ENCODE measurements at regions not wholly inside any gene's neighbourhood (a gene's known extent, or its start where the extent isn't known, plus 50 kb on each side); places are given as distances from the start of the nearest gene placed in this dataset.

- Histone ChIP-seq H3K4me3 (no peak overlapping the region), H3K27ac (no peak overlapping the region), H3K36me3 (no peaks in the 10 kb centered on the region), H3K27me3 (no peaks in the 10 kb centered on the region), H3K9me3 (no peaks in the 10 kb centered on the region), H3K4me1 (no peaks in the 10 kb centered on the region)
- intact Hi-C loops (cut with DNase I), result no loop called here
- DNase-seq (no peak), ATAC-seq (no peak)
- no peak for TF ChIP-seq CTCF (IDR thresholded peaks at IDR 0.05)
Measured at GRCh38 chr11:127993281-127993680, 594.1 kb downstream of the ETS1 start.

GRCh38 chr11:127986073-127986472, 601.3 kb downstream of the ETS1 start:
- no peaks in the 10 kb centered on the region for H3K4me1 ChIP-seq
- no peaks in the 10 kb centered on the region for H3K27me3 ChIP-seq
- H3K36me3 ChIP-seq, result no peaks in the 10 kb centered on the region
- no peak overlapping the region for H3K27ac ChIP-seq
- TF ChIP-seq CTCF (IDR thresholded peaks at IDR 0.05), result no peak
- intact Hi-C loops (cut with DNase I), result no loop called here
- no peak for ATAC-seq
- H3K4me3 ChIP-seq, result no peak overlapping the region
- no peak for DNase-seq
- peaks cover 0 to 11% of the 10 kb centered on the region in 2 donors for H3K9me3 ChIP-seq

GRCh38 chr11:127972816-127973215, 614.5 kb downstream of the ETS1 start:
- no peak for DNase-seq
- H3K4me3 ChIP-seq, result no peak overlapping the region
- ATAC-seq, result no peak
- no peaks in the 10 kb centered on the region for H3K27me3 ChIP-seq
- H3K4me1 ChIP-seq, result no peaks in the 10 kb centered on the region
- no peak for TF ChIP-seq CTCF (IDR thresholded peaks at IDR 0.05)
- H3K36me3 ChIP-seq, result no peaks in the 10 kb centered on the region
- no peak overlapping the region for H3K27ac ChIP-seq
- intact Hi-C loops (cut with DNase I), result no loop called here
- H3K9me3 ChIP-seq, result peaks cover 0 to 13% of the 10 kb centered on the region in 2 donors

- Histone ChIP-seq H3K4me1 (no peaks in the 10 kb centered on the region), H3K36me3 (no peaks in the 10 kb centered on the region), H3K9me3 (peaks cover 0 to 4% of the 10 kb centered on the region in 2 donors), H3K27ac (no peak overlapping the region), H3K4me3 (no peak overlapping the region), H3K27me3 (no peaks in the 10 kb centered on the region)
- TF ChIP-seq CTCF (IDR thresholded peaks at IDR 0.05), result no peak
- ATAC-seq, result no peak
- intact Hi-C loops (cut with DNase I), result no loop called here
- DNase-seq, result no peak
Measured at GRCh38 chr11:127971448-127971847, 615.9 kb downstream of the ETS1 start.

GRCh38 chr11:127966821-127967220, 620.5 kb downstream of the ETS1 start:
- Histone ChIP-seq H3K4me1 (no peaks in the 10 kb centered on the region), H3K9me3 (peaks cover 0 to 4% of the 10 kb centered on the region in 2 donors), H3K27me3 (no peaks in the 10 kb centered on the region), H3K4me3 (no peak overlapping the region), H3K36me3 (no peaks in the 10 kb centered on the region), H3K27ac (no peak overlapping the region)
- TF ChIP-seq CTCF (IDR thresholded peaks at IDR 0.05), result no peak
- ATAC-seq (no peak), DNase-seq (no peak)
- intact Hi-C loops (cut with DNase I), result no loop called here
